ENCODE measurements at regions not wholly inside any gene's neighbourhood (a gene's known extent, or its start where the extent isn't known, plus 50 kb on each side); places are given as distances from the start of the nearest gene placed in this dataset.
A peak's percentile ranks its signal among the peaks of the same experiment; 100 is the strongest.

DNA sequence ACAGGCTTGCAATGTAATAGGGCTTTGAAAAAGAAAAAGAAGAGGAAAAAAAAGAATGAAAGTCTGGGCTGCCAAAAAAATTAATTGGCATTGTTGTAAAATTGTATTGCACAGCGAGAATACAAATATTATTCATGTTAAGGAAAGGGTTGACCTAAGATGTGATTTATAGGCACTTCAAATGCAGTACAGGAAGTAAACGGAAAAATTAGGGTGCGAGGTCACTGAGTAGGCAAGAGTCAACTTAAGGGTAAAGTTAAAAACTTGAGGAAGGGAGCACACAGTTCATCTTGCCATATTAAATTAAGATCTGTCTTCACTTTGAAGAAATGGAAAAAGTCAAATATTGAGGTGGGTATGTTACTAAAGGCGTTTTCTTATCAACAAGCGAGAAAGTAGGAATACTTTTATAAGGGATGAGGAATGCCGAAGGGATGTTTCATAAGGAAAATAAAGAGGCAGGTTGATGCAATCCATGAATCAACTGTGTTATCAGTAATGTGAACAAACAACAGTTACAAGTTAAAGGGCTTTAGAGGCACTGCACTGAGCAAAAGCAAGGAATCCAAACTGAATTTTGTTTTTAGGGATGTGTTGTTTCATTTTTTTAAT is 123.0 kb downstream of the WT1 start:
- H3K79me2 ChIP-seq (ENCODE audit: insufficient read depth), result no peaks in the 10 kb centered on the region
- H3K4me1 ChIP-seq (ENCODE audit: control insufficient read depth in 1 of 2, insufficient read depth in 2 of 2, low read depth in 1 of 2, low read length in 1 of 2), result peaks cover 2 to 4% of the 10 kb centered on the region in 2 experiments; a peak in 2 of 4 replicates
- peak overlapping the region; percentile 20; the same call in 1 of the 2 replicates for H3K4me2 ChIP-seq
- 0 out of 2 replicates have a peak overlapping the region, but pooled peaks have one; percentile 38 for H2AFZ ChIP-seq (ENCODE audit: low read depth)
- peak overlapping the region in 1 of 2 experiments; percentile 18; a peak in 1 of 4 replicates for H3K4me3 ChIP-seq (ENCODE audit: low read depth in 2 of 2, low read length in 1 of 2)
- H3K9me3 ChIP-seq, result no peaks in the 10 kb centered on the region
- TF ChIP-seq SMC3 (IDR thresholded peaks at IDR 0.05; ENCODE audit: low read depth, low read length), result no peak
- TF ChIP-seq EZH2phosphoT487 (IDR thresholded peaks at IDR 0.05; ENCODE audit: borderline replicate concordance, low read depth), result no peak
- TF ChIP-seq TCF12 (IDR thresholded peaks at IDR 0.05), result no peak
- no peak for TF ChIP-seq TAF1 (IDR thresholded peaks at IDR 0.05; ENCODE audit: borderline replicate concordance, low read depth, low read length)
- DNase-seq, result no peak
- peaks cover 5% of the 10 kb centered on the region for H3F3A ChIP-seq (replicated peaks; ENCODE audit: insufficient read depth)
- no peaks in the 10 kb centered on the region for H3K9me2 ChIP-seq
- no peak overlapping the region for H3K27ac ChIP-seq (ENCODE audit: low read depth in 2 of 2, low read length in 1 of 2)
- no peak overlapping the region for H3K9ac ChIP-seq
- 37% methylated on average over 6 of the region's 6 CpGs for WGBS (ENCODE audit: low lambda C conversion rate)
- no peaks in the 10 kb centered on the region for H3K27me3 ChIP-seq (ENCODE audit: insufficient read depth)
- H4K20me1 ChIP-seq (ENCODE audit: insufficient read depth), result no peaks in the 10 kb centered on the region
- ChIA-PET POLR2A (no interaction called here), CTCF (interaction anchor here (0.6 to 1.6 kb wide), 13 partner anchors 8 to 68 kb away, joined by 3 to 11 read pairs (median 3); no protein-coding TSS in a partner anchor)
- no peaks in the 10 kb centered on the region for H3K36me3 ChIP-seq (replicated peaks in 1 of 2; ENCODE audit: control insufficient read depth in 1 of 2, insufficient read depth in 2 of 2, low read length in 1 of 2)

DNA sequence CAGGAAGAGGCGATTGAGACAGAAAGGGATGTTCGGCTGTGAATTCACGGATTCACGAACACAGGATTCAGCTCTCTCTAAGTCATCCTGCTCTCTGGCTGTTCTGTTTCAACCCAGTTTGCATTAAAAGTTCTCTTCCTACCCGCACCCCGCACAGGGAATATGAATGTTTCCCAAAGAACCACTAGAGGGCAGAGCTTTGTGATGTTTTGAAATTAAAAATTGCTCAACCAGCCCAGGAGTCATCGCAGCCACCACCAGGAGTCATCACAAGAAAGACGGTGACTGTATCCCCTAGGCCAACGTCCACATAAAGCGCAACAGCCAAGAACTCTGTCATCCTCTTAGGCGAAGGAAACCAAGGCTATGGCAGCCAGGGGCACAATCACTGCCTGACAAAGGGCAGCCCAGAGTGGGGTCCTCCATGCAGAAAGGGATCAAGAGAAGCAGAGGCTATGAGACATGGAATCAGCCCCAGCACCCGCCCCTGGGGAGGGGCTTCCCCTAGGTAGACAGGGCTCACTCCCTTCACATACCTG is 122.4 kb downstream of the WT1 start:
- Histone ChIP-seq H3K9me2 (no peaks in the 10 kb centered on the region), H3F3A (replicated peaks; ENCODE audit: insufficient read depth) (peaks cover 5% of the 10 kb centered on the region), H2AFZ (ENCODE audit: low read depth) (0 out of 2 replicates have a peak overlapping the region, but pooled peaks have one; percentile 38), H4K20me1 (ENCODE audit: insufficient read depth) (no peaks in the 10 kb centered on the region), H3K4me2 (peak overlapping the region; percentile 20; the same call in 1 of the 2 replicates), H3K4me3 (ENCODE audit: low read depth in 2 of 2, low read length in 1 of 2) (peak overlapping the region in 1 of 2 experiments; percentile 18; a peak in 1 of 4 replicates), H3K27me3 (ENCODE audit: insufficient read depth) (peaks cover 5% of the 10 kb centered on the region; the same call in 1 of the 2 replicates), H3K27ac (ENCODE audit: low read depth in 2 of 2, low read length in 1 of 2) (no peak overlapping the region), H3K9ac (no peak overlapping the region), H3K36me3 (replicated peaks in 1 of 2; ENCODE audit: control insufficient read depth in 1 of 2, insufficient read depth in 2 of 2, low read length in 1 of 2) (no peaks in the 10 kb centered on the region), H3K79me2 (ENCODE audit: insufficient read depth) (no peaks in the 10 kb centered on the region), H3K9me3 (no peaks in the 10 kb centered on the region), H3K4me1 (ENCODE audit: control insufficient read depth in 1 of 2, insufficient read depth in 2 of 2, low read depth in 1 of 2, low read length in 1 of 2) (peaks cover 2 to 4% of the 10 kb centered on the region in 2 experiments; a peak in 2 of 4 replicates)
- DNase-seq, result peak; percentile 51
- ChIA-PET POLR2A (no interaction called here), CTCF (interaction anchor here (0.6 to 1.6 kb wide), 12 partner anchors 8 to 68 kb away, joined by 3 to 11 read pairs (median 4); no protein-coding TSS in a partner anchor)
- 10% methylated on average over 12 of the region's 12 CpGs for WGBS (ENCODE audit: low lambda C conversion rate)
- TF ChIP-seq RAD21 (IDR thresholded peaks at IDR 0.05; ENCODE audit: low read length), result peak; percentile 39
- TF ChIP-seq, protein P1, sequence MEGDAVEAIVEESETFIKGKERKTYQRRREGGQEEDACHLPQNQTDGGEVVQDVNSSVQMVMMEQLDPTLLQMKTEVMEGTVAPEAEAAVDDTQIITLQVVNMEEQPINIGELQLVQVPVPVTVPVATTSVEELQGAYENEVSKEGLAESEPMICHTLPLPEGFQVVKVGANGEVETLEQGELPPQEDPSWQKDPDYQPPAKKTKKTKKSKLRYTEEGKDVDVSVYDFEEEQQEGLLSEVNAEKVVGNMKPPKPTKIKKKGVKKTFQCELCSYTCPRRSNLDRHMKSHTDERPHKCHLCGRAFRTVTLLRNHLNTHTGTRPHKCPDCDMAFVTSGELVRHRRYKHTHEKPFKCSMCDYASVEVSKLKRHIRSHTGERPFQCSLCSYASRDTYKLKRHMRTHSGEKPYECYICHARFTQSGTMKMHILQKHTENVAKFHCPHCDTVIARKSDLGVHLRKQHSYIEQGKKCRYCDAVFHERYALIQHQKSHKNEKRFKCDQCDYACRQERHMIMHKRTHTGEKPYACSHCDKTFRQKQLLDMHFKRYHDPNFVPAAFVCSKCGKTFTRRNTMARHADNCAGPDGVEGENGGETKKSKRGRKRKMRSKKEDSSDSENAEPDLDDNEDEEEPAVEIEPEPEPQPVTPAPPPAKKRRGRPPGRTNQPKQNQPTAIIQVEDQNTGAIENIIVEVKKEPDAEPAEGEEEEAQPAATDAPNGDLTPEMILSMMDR (IDR thresholded peaks at IDR 0.05), result peak; percentile 75
- TF ChIP-seq, protein P2, sequence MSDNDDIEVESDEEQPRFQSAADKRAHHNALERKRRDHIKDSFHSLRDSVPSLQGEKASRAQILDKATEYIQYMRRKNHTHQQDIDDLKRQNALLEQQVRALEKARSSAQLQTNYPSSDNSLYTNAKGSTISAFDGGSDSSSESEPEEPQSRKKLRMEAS (IDR thresholded peaks at IDR 0.05; ENCODE audit: low read depth), result no peak
